Left ventricle myocardium inferior (tissue), 1 donor: ENCODE measurements at regions not wholly inside any gene's neighbourhood (a gene's known extent, or its start where the extent isn't known, plus 50 kb on each side); places are given as distances from the start of the nearest gene placed in this dataset.

Source experiments
- DNase-seq: peaks from one replicate; pipeline ENCODE4 v3.0.0-alpha.2; 2020
- H3K27ac ChIP-seq: fragments of 200-600 bp; replicated peaks from 2 replicates; pipeline ENCODE4 v1.8.0; 2021
- H3K27me3 ChIP-seq: fragments of 200-600 bp; 2 replicates; pipeline ENCODE4 v1.8.0; 2021; ENCODE audit warnings: low read depth
- H3K36me3 ChIP-seq: fragments of 200-600 bp; 2 replicates; pipeline ENCODE4 v1.8.0; 2021
- H3K4me1 ChIP-seq: fragments of 200-600 bp; 2 replicates; pipeline ENCODE4 v1.8.0; 2021
- H3K4me3 ChIP-seq: fragments of 200-600 bp; 2 replicates; pipeline ENCODE4 v1.8.0; 2021; ENCODE audit warnings: mild to moderate bottlenecking, moderate library complexity
- H3K9me3 ChIP-seq: fragments of 200-600 bp; replicated peaks from 2 replicates; pipeline ENCODE4 v1.8.0; 2021
- CTCF ChIP-seq: fragments of 200-600 bp; IDR thresholded peaks from 2 replicates; pipeline ENCODE4 v1.8.0; 2021; ENCODE audit warnings: antibody characterized with exemption, mild to moderate bottlenecking, borderline replicate concordance
- intact Hi-C: fragments of 100-400 bp; cut with micrococcal nuclease; formaldehyde crosslinking; loops from one replicate; pipeline ENCODE4 v1.11.0; 2022
- donor health status: DM: no; HTN: yes; CAD: no; lungs with severe emphysema.

- no peak for TF ChIP-seq CTCF
- intact Hi-C loops, result no loop called here
- no peaks in the 10 kb centered on the region for H3K27me3 ChIP-seq
These were observed 1081.6 kb downstream of the SORCS1 start for GRCh38 chr10:106082865-106083264.

GRCh38 chr10:106078895-106079576 is 1085.5 kb downstream of the SORCS1 start:
- H3K36me3 ChIP-seq, result no peaks in the 10 kb centered on the region
- H3K4me3 ChIP-seq, result no peak overlapping the region
- no peak for TF ChIP-seq CTCF
- intact Hi-C loops, result no loop called here
- no peak overlapping the region for H3K27ac ChIP-seq
- H3K4me1 ChIP-seq, result no peaks in the 10 kb centered on the region
- DNase-seq, result no peak
- H3K27me3 ChIP-seq, result no peaks in the 10 kb centered on the region
- no peaks in the 10 kb centered on the region for H3K9me3 ChIP-seq

More at GRCh38 chr10:106082865-106083264, 1081.6 kb downstream of the SORCS1 start:
- Histone ChIP-seq H3K4me3 (no peak overlapping the region), H3K36me3 (no peaks in the 10 kb centered on the region), H3K27ac (no peak overlapping the region), H3K4me1 (no peaks in the 10 kb centered on the region), H3K9me3 (no peaks in the 10 kb centered on the region)
- no peak for DNase-seq

GRCh38 chr10:106076496-106076895 is 1088.0 kb downstream of the SORCS1 start:
- no peak for DNase-seq
- H3K36me3 ChIP-seq, result no peaks in the 10 kb centered on the region
- H3K27me3 ChIP-seq, result no peaks in the 10 kb centered on the region
- H3K4me1 ChIP-seq, result no peaks in the 10 kb centered on the region
- H3K27ac ChIP-seq, result no peak overlapping the region
- TF ChIP-seq CTCF, result no peak
- H3K9me3 ChIP-seq, result peaks cover 11% of the 10 kb centered on the region
- H3K4me3 ChIP-seq, result no peak overlapping the region
- intact Hi-C loops, result no loop called here

GRCh38 chr10:106053061-106053460 is 1111.4 kb downstream of the SORCS1 start:
- TF ChIP-seq CTCF, result no peak

GRCh38 chr10:106044503-106044902 is 1120.0 kb downstream of the SORCS1 start:
- H3K4me1 ChIP-seq, result no peaks in the 10 kb centered on the region
- intact Hi-C loops, result no loop called here
- H3K9me3 ChIP-seq, result no peaks in the 10 kb centered on the region
- no peak for TF ChIP-seq CTCF
- no peak overlapping the region for H3K27ac ChIP-seq
- no peak for DNase-seq
- no peaks in the 10 kb centered on the region for H3K36me3 ChIP-seq
- no peaks in the 10 kb centered on the region for H3K27me3 ChIP-seq
- H3K4me3 ChIP-seq, result no peak overlapping the region

More at GRCh38 chr10:106053061-106053460, 1111.4 kb downstream of the SORCS1 start:
- Histone ChIP-seq H3K4me3 (no peak overlapping the region), H3K27ac (no peak overlapping the region), H3K36me3 (no peaks in the 10 kb centered on the region), H3K9me3 (no peaks in the 10 kb centered on the region), H3K4me1 (no peaks in the 10 kb centered on the region), H3K27me3 (no peaks in the 10 kb centered on the region)
- no peak for DNase-seq
- intact Hi-C loops, result no loop called here
